SH-SY5Y (cell line): ENCODE measurements at regions not wholly inside any gene's neighbourhood (a gene's known extent, or its start where the extent isn't known, plus 50 kb on each side); places are given as distances from the start of the nearest gene placed in this dataset.

Experiments
- GATA2 ChIP-seq: IDR thresholded peaks from 2 replicates; pipeline ENCODE4 v1.6.1; 2011; ENCODE audit warnings: mild to moderate bottlenecking, low read depth, low read length
- GATA3 ChIP-seq: IDR thresholded peaks from 2 replicates; pipeline ENCODE4 v1.6.1; 2011; ENCODE audit warnings: low read depth, mild to moderate bottlenecking, low read length, moderate library complexity

GRCh38 chr1:60540141-60540540 is 466.6 kb upstream of the C1orf87 start:
- no peak for TF ChIP-seq GATA2
- TF ChIP-seq GATA3, result no peak

- no peak for TF ChIP-seq GATA3
- TF ChIP-seq GATA2, result no peak
Measured at GRCh38 chr1:60535713-60536112, 462.1 kb upstream of the C1orf87 start.

GRCh38 chr1:60527567-60527966 is 454.0 kb upstream of the C1orf87 start:
- no peak for TF ChIP-seq GATA2
- no peak for TF ChIP-seq GATA3

- TF ChIP-seq GATA2 (no peak), GATA3 (no peak)
Measured at GRCh38 chr1:60516996-60517395, 443.4 kb upstream of the C1orf87 start.

GRCh38 chr1:60510162-60510561 is 436.6 kb upstream of the C1orf87 start:
- TF ChIP-seq GATA2, result no peak
- TF ChIP-seq GATA3, result no peak

GRCh38 chr1:60504206-60504840 is 430.8 kb upstream of the C1orf87 start:
- TF ChIP-seq GATA2 (no peak), GATA3 (no peak)

GRCh38 chr1:60503266-60503925 is 429.8 kb upstream of the C1orf87 start:
- TF ChIP-seq GATA3, result no peak
- no peak for TF ChIP-seq GATA2

GRCh38 chr1:60502506-60502905 is 428.9 kb upstream of the C1orf87 start:
- TF ChIP-seq GATA2 (no peak), GATA3 (no peak)

GRCh38 chr1:60488847-60489246 is 415.3 kb upstream of the C1orf87 start:
- no peak for TF ChIP-seq GATA3
- TF ChIP-seq GATA2, result no peak

- TF ChIP-seq GATA2 (no peak), GATA3 (no peak)
Measured at GRCh38 chr1:60487565-60488345, 414.2 kb upstream of the C1orf87 start.

- TF ChIP-seq GATA3, result no peak
- TF ChIP-seq GATA2, result no peak
Measured at GRCh38 chr1:60483509-60483908, 409.9 kb upstream of the C1orf87 start.

- TF ChIP-seq GATA3, result no peak
- TF ChIP-seq GATA2, result no peak
Measured at GRCh38 chr1:60470246-60470645, 396.7 kb upstream of the C1orf87 start.

GRCh38 chr1:60463786-60464185 is 390.2 kb upstream of the C1orf87 start:
- TF ChIP-seq GATA3 (no peak), GATA2 (no peak)

GRCh38 chr1:60463146-60463545 is 389.6 kb upstream of the C1orf87 start:
- TF ChIP-seq GATA2, result no peak
- no peak for TF ChIP-seq GATA3
